ENCODE measurements at regions not wholly inside any gene's neighbourhood (a gene's known extent, or its start where the extent isn't known, plus 50 kb on each side); places are given as distances from the start of the nearest gene placed in this dataset.

GRCh38 chr12:3432176-3432742, 58.7 kb upstream of the PRMT8 start:
- TF ChIP-seq CTCF (IDR thresholded peaks at IDR 0.05; ENCODE audit: low read depth, low read length, missing input control) (no peak), REST (IDR thresholded peaks at IDR 0.05) (no peak), SP1 (IDR thresholded peaks at IDR 0.05) (no peak), JUND (IDR thresholded peaks at IDR 0.05) (no peak), RAD21 (IDR thresholded peaks at IDR 0.05) (no peak), EGR1 (IDR thresholded peaks at IDR 0.05; ENCODE audit: low read depth in 2 of 2) (no peak), YY1 (IDR thresholded peaks at IDR 0.05) (no peak), MAX (IDR thresholded peaks at IDR 0.05) (no peak)
